Stimulated activated CD8-positive, alpha-beta memory T cell treated with anti-CD3 and anti-CD28 coated beads, Interleukin-4, amount 100 ng/mL, for 4 hours (primary cell): ENCODE measurements at regions not wholly inside any gene's neighbourhood (a gene's known extent, or its start where the extent isn't known, plus 50 kb on each side); places are given as distances from the start of the nearest gene placed in this dataset.

Experiments
- DNase-seq, 2 donors: peaks; one replicate each; pipeline ENCODE4 v3.0.0-alpha.2; 2020; ENCODE audit warnings: low read depth in 2 of 2, low spot score in 1 of 2

- no peak for DNase-seq
Measured at GRCh38 chr10:128606055-128606454, 479.8 kb upstream of the MKI67 start.

GRCh38 chr10:128608791-128609190, 482.6 kb upstream of the MKI67 start:
- no peak for DNase-seq

- DNase-seq, result no peak
Measured at GRCh38 chr10:128609460-128609859, 483.2 kb upstream of the MKI67 start.

DNA sequence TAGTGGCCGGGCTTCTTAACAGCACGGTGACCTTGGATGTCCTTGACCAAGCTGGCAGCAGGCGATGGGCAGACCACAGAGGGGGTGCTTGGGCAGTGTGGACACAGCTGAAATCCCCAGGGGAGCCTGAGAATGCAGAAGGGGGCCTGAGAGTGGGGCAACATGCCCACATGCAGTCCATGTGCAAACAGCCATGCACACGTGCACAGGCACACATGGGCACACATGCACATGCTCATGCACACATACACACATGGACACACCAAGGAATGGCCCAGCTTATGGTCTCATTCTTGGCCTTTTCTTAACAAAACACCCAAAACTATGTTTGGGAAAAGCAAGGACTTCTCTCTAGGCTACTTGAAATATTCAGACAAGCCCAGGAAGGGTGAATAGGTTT, 483.9 kb upstream of the MKI67 start:
- DNase-seq, result no peak

DNA sequence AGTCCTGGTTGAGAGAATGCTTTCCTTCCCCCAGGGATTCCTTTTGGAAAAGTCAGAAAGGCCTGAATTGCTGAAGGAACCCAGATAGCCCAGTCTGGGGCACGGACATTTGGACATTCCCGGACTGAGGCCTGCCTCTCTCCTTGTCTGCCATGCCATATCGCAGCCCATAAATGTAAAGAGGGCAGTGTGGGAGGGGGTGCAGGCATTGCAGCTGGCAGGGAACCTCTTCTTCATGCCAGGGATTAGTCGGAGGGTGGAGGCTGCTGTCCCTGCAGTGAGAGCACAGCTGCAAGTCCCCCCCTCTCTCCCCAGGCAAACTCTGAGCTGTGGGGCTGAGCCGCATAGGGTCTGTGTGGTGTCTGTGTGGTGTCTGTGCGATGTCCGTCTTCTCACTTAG, 486.0 kb upstream of the MKI67 start:
- no peak for DNase-seq

- DNase-seq, result no peak
Measured at GRCh38 chr10:128612631-128613030, 486.4 kb upstream of the MKI67 start.

- DNase-seq, result no peak
Measured at GRCh38 chr10:128614016-128614605, 487.9 kb upstream of the MKI67 start.

GRCh38 chr10:128614802-128615553, 488.8 kb upstream of the MKI67 start:
- no peak for DNase-seq

DNA sequence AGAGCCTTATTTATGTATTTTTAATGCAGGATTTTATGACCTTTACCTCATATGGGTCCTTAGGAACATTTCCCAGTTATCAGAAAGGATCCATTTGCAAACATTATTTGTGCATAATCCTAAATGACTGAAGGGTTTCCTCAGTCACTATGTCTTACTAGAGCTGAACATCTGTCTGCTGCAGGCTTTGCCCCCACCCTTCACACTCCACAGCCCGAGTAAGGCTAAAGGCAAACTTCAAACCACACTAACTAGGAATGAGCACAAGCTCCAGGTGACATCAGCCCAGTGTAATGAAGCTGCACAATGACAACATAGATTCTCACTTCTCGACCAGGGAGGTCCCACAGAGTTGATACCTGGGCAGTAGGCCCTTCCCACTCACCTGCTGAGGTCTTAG, 491.3 kb upstream of the MKI67 start:
- DNase-seq, result no peak

DNA sequence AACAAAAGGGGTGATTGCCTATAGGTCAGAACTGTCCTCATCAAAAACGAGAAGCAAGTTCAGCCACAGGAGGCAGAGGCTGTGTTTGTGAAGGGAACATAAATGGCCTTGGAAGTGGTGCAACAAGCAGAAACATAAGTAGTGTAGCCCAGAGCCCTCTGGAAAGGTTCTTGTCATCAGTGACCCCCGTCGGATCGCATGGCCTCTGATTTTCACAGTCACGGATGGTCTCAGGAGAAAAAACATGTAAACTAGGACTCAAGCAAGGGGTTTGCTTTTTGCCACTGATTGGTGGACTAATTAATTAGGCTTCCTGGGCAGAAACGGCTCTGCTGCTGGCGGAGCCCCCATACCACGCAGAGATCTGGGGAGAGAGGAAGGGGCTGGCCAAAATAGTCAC, 496.5 kb upstream of the MKI67 start:
- DNase-seq, result no peak

- no peak for DNase-seq
Measured at GRCh38 chr10:128623776-128624175, 497.6 kb upstream of the MKI67 start.

GRCh38 chr10:128624656-128625530, 498.7 kb upstream of the MKI67 start:
- DNase-seq, result no peak

DNA sequence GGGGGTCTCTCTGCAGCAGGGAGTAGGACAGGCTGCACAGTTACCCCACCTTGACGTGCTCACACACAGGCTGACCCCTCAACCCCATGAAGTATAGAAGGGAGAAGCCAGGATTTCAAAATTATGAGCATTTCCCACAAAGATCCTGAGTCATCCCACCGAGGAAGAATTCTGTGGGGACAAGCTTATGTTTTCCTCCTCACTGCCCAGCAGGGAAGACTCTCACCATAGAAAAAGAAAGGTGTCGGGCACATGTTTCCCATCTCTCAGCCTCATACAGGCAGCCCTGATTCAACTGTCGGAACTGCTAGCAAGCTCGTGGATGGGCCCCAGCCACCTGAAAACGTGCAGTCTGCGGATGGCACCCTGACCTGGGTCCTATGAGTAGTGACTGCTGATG, 499.7 kb upstream of the MKI67 start:
- DNase-seq, result no peak

- DNase-seq, result no peak
Measured at GRCh38 chr10:128626397-128627000, 500.3 kb upstream of the MKI67 start.

GRCh38 chr10:128627811-128628210, 501.6 kb upstream of the MKI67 start:
- DNase-seq, result no peak

- DNase-seq, result no peak
Measured at GRCh38 chr10:128628252-128628651, 502.0 kb upstream of the MKI67 start.

- DNase-seq, result no peak
Measured at GRCh38 chr10:128629111-128630096, 503.2 kb upstream of the MKI67 start.

GRCh38 chr10:128630787-128631252, 504.6 kb upstream of the MKI67 start:
- DNase-seq, result no peak

DNA sequence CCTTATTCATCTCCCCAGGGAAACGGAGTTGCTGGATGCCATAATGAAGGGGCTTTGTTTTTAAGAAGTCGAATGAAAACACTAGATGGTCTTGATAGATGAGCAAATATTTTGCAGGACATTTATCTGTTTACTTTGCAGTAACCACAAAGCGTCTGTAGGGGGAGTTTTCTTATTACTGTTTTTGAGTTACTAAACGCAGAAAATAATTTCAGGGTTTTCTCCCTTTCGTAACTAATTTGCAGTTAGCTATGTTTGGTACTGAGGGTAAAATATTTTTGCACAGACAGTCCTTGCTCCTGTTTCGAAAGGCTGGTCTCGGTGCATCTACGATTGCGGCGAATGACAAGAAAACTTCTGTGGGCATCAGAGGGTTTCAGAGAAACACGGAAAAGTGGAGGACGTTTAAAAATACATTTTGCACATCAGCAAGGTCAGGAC, 505.6 kb upstream of the MKI67 start:
- DNase-seq, result no peak

DNA sequence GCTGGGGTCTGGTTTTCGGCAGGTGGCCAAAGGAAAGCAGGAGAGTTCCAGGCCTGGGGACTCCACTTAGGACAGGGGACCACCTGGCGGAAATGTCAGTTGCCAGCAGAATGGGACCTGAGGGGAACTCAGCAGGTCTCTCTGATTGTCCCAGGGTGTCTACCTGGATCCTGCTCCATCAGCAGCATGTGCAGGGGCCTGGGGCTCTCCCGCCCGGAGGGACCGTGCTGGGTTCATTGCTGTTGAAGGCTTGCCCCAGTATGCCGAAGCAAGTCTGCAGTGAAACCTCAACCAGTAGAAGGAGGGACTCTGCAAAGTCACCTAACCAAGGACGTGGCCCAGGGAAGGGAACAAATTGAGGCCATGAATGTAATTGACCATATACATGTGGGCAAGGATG, 506.5 kb upstream of the MKI67 start:
- DNase-seq, result no peak
